ACC112 (cell line): ENCODE measurements at regions not wholly inside any gene's neighbourhood (a gene's known extent, or its start where the extent isn't known, plus 50 kb on each side); places are given as distances from the start of the nearest gene placed in this dataset.
A peak's percentile ranks its signal among the peaks of the same experiment; 100 is the strongest.
"Not testable (repeated sequence)": the region's sequence is repeated elsewhere in the genome, so short reads cannot be mapped to it uniquely, and the experiment has no call there.

ENCODE experiments used
- H2AFZ ChIP-seq: fragments of 200-600 bp; sonication (generic); one replicate; pipeline ENCODE4 v1.6.0; 2017; ENCODE audit warnings: antibody characterized with exemption, low read length; ENCODE audit not compliant: unreplicated experiment
- H3K27ac ChIP-seq: fragments of 200-600 bp; sonication (generic); 2 replicates; pipeline ENCODE4 v1.5.1; 2014; ENCODE audit warnings: low read depth, mild to moderate bottlenecking, antibody characterized with exemption, low read length, moderate library complexity
- H3K27me3 ChIP-seq: fragments of 200-600 bp; sonication (generic); 2 replicates; pipeline ENCODE4 v1.6.1; 2014; ENCODE audit warnings: mild to moderate bottlenecking, antibody characterized with exemption, low read length, moderate library complexity, mixed read lengths; ENCODE audit not compliant: insufficient read depth
- H3K36me3 ChIP-seq: fragments of 200-600 bp; sonication (generic); 2 replicates; pipeline ENCODE4 v1.6.1; 2016; ENCODE audit warnings: mild to moderate bottlenecking, antibody characterized with exemption, low read length, moderate library complexity, mixed read lengths; ENCODE audit not compliant: insufficient read depth
- H3K4me1 ChIP-seq: fragments of 200-600 bp; sonication (generic); one replicate; pipeline ENCODE4 v1.6.1; 2016; ENCODE audit warnings: low read length, mixed read lengths; ENCODE audit not compliant: insufficient read depth, unreplicated experiment, control insufficient read depth
- H3K4me3 ChIP-seq: fragments of 200-600 bp; sonication (generic); 2 replicates; pipeline ENCODE4 v1.5.1; 2014; ENCODE audit warnings: mild to moderate bottlenecking, low read depth, low read length
- H3K79me2 ChIP-seq: fragments of 200-600 bp; sonication (generic); one replicate; pipeline ENCODE4 v1.6.0; 2016; ENCODE audit warnings: low read length; ENCODE audit not compliant: control insufficient read depth, unreplicated experiment, insufficient read depth

DNA sequence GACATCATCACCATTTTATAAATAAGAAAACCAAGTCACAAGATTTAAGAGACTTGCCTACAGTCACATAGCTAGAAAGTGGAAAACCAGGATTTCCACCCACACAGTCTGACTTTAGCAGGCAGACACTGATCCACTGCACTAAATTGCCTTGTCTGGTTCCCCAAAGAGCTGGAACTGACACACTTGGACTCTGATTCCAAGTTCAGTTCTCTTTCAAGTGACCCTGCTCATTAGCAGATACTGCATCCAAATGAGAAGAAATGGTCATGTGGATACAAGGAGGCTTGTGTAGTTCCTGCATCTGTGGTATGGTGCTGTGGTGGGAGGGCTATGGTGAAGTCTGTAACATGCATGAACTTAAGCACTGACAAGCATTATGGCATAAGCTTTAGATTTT lies 180.1 kb upstream of the MKLN1 start:
- H2AFZ ChIP-seq: no peak overlapping the region
- H3K79me2 ChIP-seq: no peaks in the 10 kb centered on the region
- H3K4me3 ChIP-seq: no peak overlapping the region; the same call in 1 of the 2 replicates
- H3K27ac ChIP-seq: no peak overlapping the region
- no peaks in the 10 kb centered on the region for H3K36me3 ChIP-seq
- no peaks in the 10 kb centered on the region for H3K27me3 ChIP-seq
- H3K4me1 ChIP-seq: peaks cover 18% of the 10 kb centered on the region

DNA sequence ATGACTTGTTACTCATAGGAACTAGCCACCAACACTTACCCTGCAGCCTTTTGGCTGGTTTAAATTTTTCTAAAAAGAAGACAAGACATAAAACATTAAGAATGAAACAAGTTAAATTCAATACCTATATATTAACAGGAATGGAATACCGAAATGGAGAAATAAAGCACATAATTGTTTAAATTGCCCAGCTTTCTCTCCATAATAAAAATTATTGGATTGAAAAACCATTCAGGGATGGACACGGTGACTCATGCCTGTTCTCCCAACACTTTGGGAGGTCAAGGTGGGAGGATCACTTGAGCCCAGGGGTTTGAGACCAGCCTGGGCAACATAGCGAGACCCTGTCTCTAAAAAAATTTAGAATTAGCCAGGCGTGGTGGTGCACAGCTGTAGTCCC lies 179.4 kb upstream of the MKLN1 start:
- Histone ChIP-seq H3K4me1 (peaks cover 18% of the 10 kb centered on the region), H3K27ac (no peak overlapping the region), H2AFZ (no peak overlapping the region), H3K27me3 (no peaks in the 10 kb centered on the region), H3K79me2 (no peaks in the 10 kb centered on the region), H3K4me3 (no peak overlapping the region), H3K36me3 (no peaks in the 10 kb centered on the region)

DNA sequence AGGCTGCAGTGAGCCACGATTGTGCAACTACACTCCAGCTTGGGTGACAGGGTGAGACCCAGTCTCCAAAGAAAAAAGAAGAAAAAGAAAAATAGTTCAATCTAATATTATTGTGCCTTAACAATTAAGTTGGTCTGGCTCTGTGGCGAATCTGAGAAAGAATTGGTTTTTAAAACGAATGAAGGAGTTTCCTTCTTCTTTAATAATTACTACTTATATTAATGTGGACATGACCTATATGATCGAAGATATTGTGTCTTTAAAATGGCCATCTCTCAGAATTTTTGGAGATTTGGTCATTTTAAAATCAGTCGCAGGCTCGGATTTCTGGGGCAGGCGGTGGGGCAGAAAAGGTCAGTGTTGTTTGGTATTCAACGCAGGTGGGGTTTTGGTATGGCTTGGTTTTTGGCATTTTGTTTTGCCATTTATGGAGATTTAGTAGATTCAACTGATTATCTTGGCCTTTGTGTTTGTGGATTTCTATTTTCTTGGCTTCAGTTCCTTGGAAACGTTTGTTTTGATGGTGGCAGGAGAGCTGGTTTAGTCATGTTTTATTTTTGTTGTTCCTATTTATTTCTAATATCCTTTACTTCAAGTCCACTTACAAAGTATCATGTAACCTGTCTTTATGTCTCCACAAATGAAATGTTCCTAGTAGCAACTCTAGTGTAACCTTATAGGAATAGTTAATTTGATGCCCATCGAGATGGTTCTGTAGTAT lies 178.8 kb upstream of the MKLN1 start:
- Histone ChIP-seq H3K79me2 (no peaks in the 10 kb centered on the region), H3K27ac (no peak overlapping the region), H3K27me3 (no peaks in the 10 kb centered on the region), H2AFZ (no peak overlapping the region), H3K36me3 (no peaks in the 10 kb centered on the region), H3K4me3 (no peak overlapping the region), H3K4me1 (peaks cover 18% of the 10 kb centered on the region)

DNA sequence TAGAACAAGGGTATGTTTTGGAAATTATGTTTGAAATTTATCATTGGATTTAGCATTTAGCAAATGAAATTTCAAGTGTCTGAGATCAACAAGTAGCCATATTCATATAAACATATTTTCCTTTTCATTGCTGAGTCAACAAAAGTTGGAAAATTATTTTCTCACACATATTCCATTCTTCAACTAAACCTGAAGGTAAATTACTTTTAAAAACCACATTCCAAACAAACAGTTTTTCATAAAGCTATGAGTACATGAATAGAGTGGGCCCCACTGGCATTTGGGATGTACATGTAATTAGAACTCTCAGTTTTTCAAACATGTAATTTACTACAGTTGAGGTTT lies 178.3 kb upstream of the MKLN1 start:
- no peak overlapping the region for H2AFZ ChIP-seq
- H3K4me1 ChIP-seq: peaks cover 18% of the 10 kb centered on the region
- H3K36me3 ChIP-seq: no peaks in the 10 kb centered on the region
- H3K79me2 ChIP-seq: no peaks in the 10 kb centered on the region
- H3K27me3 ChIP-seq: no peaks in the 10 kb centered on the region
- H3K27ac ChIP-seq: no peak overlapping the region
- H3K4me3 ChIP-seq: no peak overlapping the region

DNA sequence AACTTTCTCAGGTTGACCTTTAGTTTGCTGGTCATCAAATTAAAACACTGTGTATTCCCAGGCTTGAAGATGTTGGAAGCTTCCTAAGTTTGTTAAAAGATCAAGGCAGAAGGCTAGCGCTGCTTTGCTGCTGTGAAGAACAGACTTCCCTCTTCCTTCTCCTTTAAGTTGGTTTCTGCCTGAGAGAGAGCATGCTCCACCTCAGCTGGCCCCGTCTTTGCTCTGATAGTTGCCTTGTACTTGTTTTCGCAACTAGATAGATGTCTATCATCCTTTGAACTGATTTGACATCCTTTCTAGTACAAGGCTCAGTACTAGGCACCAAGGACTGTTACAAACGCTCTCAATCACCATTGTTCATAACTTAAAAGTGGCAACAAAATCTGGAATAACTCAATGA lies 177.8 kb upstream of the MKLN1 start:
- H2AFZ ChIP-seq: no peak overlapping the region
- H3K27me3 ChIP-seq: no peaks in the 10 kb centered on the region
- no peaks in the 10 kb centered on the region for H3K79me2 ChIP-seq
- H3K4me1 ChIP-seq: peaks cover 18% of the 10 kb centered on the region
- no peaks in the 10 kb centered on the region for H3K36me3 ChIP-seq
- H3K27ac ChIP-seq: no peak overlapping the region
- no peak overlapping the region for H3K4me3 ChIP-seq

DNA sequence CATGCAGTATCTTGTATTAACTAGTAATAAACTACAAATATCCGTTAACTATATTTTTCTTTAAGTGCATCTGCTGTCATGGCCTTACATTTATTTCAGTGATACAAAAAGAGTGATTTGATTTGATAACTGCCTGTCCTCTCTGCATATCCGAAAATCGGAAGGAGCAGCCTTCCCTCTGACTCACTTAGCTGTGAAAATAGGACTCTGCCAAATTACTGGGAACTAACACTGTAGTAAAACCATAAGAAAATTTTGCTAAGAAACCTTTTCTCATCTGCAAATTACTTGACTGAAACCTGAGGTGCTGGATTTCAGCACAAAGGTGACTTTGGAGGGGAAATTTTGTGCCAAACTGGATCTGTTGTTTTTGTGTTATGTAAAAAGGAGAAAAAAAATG lies 176.6 kb upstream of the MKLN1 start:
- Histone ChIP-seq H3K36me3 (no peaks in the 10 kb centered on the region), H3K27me3 (no peaks in the 10 kb centered on the region), H3K4me1 (peaks cover 10% of the 10 kb centered on the region), H3K27ac (no peak overlapping the region), H3K79me2 (no peaks in the 10 kb centered on the region), H2AFZ (no peak overlapping the region), H3K4me3 (no peak overlapping the region)

DNA sequence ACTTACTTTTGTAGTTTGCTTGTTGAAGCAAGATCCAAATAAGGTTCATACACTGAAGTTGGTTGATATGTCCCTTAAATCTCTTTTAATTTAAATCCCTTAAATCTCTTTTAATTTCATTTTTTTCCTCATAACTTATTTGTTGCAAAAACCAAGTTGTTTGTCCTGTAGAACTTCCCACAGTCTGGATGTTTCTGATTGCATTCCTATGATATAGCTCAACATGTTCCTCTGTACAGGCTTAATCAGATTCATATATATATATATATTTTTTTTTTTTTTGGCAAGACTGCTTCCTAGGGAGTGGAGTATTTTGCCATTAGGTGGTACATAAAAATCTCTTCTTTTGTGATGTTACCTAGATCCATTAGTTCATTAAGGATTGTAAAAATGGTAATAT lies 174.9 kb upstream of the MKLN1 start:
- Histone ChIP-seq H3K27me3 (no peaks in the 10 kb centered on the region), H3K79me2 (no peaks in the 10 kb centered on the region), H2AFZ (no peak overlapping the region), H3K4me1 (peaks cover 10% of the 10 kb centered on the region), H3K4me3 (no peak overlapping the region), H3K36me3 (no peaks in the 10 kb centered on the region), H3K27ac (no peak overlapping the region)

DNA sequence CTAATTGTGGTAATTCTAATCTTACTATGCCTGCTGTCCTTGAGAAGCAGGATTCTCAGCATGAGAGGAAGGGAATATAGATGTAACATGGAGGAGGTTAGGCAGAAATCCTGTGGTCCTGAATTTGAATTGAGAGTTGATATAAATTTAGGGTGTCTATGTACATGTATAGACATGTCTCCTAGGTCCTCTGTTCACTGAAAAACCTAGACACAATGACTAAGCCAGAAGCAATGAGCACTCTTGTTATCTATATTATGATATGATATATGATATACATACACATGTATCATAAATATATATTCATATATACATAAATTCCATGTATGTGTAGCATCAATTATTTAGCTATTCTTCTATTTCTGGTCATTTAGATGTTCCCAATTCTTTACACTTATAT lies 173.3 kb upstream of the MKLN1 start:
- Histone ChIP-seq H2AFZ (no peak overlapping the region), H3K36me3 (no peaks in the 10 kb centered on the region), H3K27ac (no peak overlapping the region), H3K79me2 (no peaks in the 10 kb centered on the region), H3K4me3 (no peak overlapping the region), H3K4me1 (peaks cover 19% of the 10 kb centered on the region), H3K27me3 (no peaks in the 10 kb centered on the region)

DNA sequence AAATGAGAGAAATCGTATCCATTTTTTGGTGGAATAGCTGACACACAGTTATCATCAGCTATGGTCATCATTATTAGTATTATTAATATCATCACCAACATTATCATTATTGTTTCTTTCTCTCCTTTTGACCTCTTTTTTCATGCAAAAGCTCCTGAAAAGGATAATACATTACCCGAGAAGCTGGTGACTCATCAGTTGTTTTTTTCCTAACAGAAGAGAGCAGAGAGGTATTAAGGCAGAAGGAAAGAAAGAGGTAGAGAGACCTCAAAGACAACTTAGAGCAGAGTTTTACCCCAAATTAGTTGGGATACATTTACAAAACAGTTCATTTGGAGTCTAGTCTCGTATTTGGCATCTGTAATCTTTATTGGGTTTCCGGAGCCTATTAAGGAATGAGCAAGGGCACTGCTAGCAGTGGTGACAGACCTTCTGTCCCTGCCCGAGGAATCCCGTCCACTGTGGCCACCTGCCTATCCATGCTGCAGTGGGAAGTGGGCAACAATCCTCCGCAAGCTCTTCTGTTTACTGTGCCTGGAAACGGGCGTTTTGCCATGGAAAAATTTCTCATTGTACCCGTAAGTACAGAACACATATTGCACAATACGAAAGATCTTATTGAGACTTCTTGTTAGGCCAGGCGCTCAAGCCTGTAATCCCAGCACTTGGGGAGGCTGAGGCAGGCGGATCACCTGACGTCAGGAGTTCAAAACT lies 170.0 kb upstream of the MKLN1 start:
- Histone ChIP-seq H2AFZ (peak overlapping the region; percentile 33), H3K79me2 (no peaks in the 10 kb centered on the region)

DNA sequence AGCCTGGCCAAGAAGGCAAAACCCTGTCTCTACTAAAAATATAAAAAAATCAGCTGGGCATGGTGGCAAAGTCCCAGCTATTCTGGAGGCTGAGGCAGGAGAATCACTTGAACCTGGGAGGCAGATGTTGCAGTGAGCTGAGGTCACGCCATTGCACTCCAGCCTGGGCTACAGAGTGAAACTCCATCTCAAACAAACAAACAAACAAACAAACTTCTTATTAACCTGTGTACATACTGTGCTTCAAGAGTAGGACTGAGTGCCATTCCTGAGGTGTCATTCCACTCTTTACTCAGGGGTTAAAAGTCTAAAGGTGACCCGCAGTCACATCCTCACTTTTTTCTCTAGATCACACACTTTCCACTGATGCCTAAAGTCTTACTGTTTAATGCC lies 169.4 kb upstream of the MKLN1 start:
- not testable (repeated sequence) for H3K27me3 ChIP-seq, H3K36me3 ChIP-seq, H3K79me2 ChIP-seq, H2AFZ ChIP-seq, H3K4me3 ChIP-seq
- peaks cover 31% of the 10 kb centered on the region for H3K4me1 ChIP-seq
- H3K27ac ChIP-seq: peak overlapping the region; percentile 90

More for the DNA sequence above, 170.0 kb upstream of the MKLN1 start:
- H3K36me3 ChIP-seq: no peaks in the 10 kb centered on the region
- no peaks in the 10 kb centered on the region for H3K27me3 ChIP-seq
- H3K4me1 ChIP-seq: peaks cover 25% of the 10 kb centered on the region
- peak overlapping the region; percentile 90 for H3K27ac ChIP-seq
- 0 out of 2 replicates have a peak overlapping the region, but pooled peaks have one; percentile 30 for H3K4me3 ChIP-seq

DNA sequence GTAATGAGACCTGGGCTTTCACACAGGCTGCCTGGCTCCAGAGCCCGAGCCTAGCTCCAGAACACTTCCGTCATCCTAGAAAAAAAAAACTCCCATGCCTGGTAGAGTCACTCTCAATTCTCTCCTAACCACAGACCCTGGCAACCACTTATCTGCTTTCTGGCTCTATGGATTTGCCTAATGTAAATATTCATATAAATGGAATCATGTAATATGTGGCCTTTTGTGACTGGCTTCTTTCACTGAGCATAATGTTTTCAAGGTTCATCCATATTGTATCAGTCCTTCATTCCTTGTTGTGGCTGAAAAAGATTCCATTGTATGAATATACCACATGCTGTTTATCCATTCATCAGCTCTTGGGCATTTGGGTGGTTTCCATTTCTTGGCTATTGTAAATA lies 167.7 kb upstream of the MKLN1 start:
- H3K36me3 ChIP-seq: no peaks in the 10 kb centered on the region
- H3K27ac ChIP-seq: peak overlapping the region; percentile 34

More for the DNA sequence above, 167.7 kb upstream of the MKLN1 start:
- Histone ChIP-seq H3K4me1 (peaks cover 45% of the 10 kb centered on the region), H2AFZ (no peak overlapping the region), H3K79me2 (no peaks in the 10 kb centered on the region), H3K27me3 (no peaks in the 10 kb centered on the region), H3K4me3 (no peak overlapping the region)
